Left ventricle myocardium inferior (tissue), 1 donor: ENCODE measurements at regions not wholly inside any gene's neighbourhood (a gene's known extent, or its start where the extent isn't known, plus 50 kb on each side); places are given as distances from the start of the nearest gene placed in this dataset.

Experiments
- DNase-seq: peaks from one replicate; pipeline ENCODE4 v3.0.0-alpha.2; 2020
- H3K27ac ChIP-seq: fragments of 200-600 bp; replicated peaks from 2 replicates; pipeline ENCODE4 v1.8.0; 2021
- H3K27me3 ChIP-seq: fragments of 200-600 bp; 2 replicates; pipeline ENCODE4 v1.8.0; 2021; ENCODE audit warnings: low read depth
- H3K36me3 ChIP-seq: fragments of 200-600 bp; 2 replicates; pipeline ENCODE4 v1.8.0; 2021
- H3K4me1 ChIP-seq: fragments of 200-600 bp; 2 replicates; pipeline ENCODE4 v1.8.0; 2021
- H3K4me3 ChIP-seq: fragments of 200-600 bp; 2 replicates; pipeline ENCODE4 v1.8.0; 2021; ENCODE audit warnings: mild to moderate bottlenecking, moderate library complexity
- H3K9me3 ChIP-seq: fragments of 200-600 bp; replicated peaks from 2 replicates; pipeline ENCODE4 v1.8.0; 2021
- CTCF ChIP-seq: fragments of 200-600 bp; IDR thresholded peaks from 2 replicates; pipeline ENCODE4 v1.8.0; 2021; ENCODE audit warnings: antibody characterized with exemption, mild to moderate bottlenecking, borderline replicate concordance
- intact Hi-C: fragments of 100-400 bp; cut with micrococcal nuclease; formaldehyde crosslinking; loops from one replicate; pipeline ENCODE4 v1.11.0; 2022
- donor health status: DM: no; HTN: yes; CAD: no; lungs with severe emphysema.

GRCh38 chr3:135792174-135792573, 173.4 kb upstream of the PPP2R3A start:
- TF ChIP-seq CTCF: no peak
- H3K27ac ChIP-seq: no peak overlapping the region
- intact Hi-C loops: no loop called here
- no peaks in the 10 kb centered on the region for H3K4me1 ChIP-seq
- H3K36me3 ChIP-seq: no peaks in the 10 kb centered on the region
- no peaks in the 10 kb centered on the region for H3K9me3 ChIP-seq
- no peak overlapping the region for H3K4me3 ChIP-seq
- DNase-seq: no peak
- peaks cover 45% of the 10 kb centered on the region for H3K27me3 ChIP-seq

- no peak for DNase-seq
- Histone ChIP-seq H3K36me3 (no peaks in the 10 kb centered on the region), H3K27ac (no peak overlapping the region), H3K27me3 (peaks cover 45% of the 10 kb centered on the region), H3K9me3 (no peaks in the 10 kb centered on the region), H3K4me3 (no peak overlapping the region), H3K4me1 (no peaks in the 10 kb centered on the region)
- intact Hi-C loops: no loop called here
- TF ChIP-seq CTCF: no peak
Observed at GRCh38 chr3:135792858-135793475, 172.6 kb upstream of the PPP2R3A start.

GRCh38 chr3:135800071-135800549, 165.4 kb upstream of the PPP2R3A start:
- H3K27me3 ChIP-seq: peaks cover 38% of the 10 kb centered on the region
- no peaks in the 10 kb centered on the region for H3K36me3 ChIP-seq
- no peak overlapping the region for H3K27ac ChIP-seq
- intact Hi-C loops: no loop called here
- no peak for TF ChIP-seq CTCF
- no peak for DNase-seq
- no peaks in the 10 kb centered on the region for H3K4me1 ChIP-seq
- H3K9me3 ChIP-seq: no peaks in the 10 kb centered on the region
- H3K4me3 ChIP-seq: no peak overlapping the region

GRCh38 chr3:135801018-135801417, 164.5 kb upstream of the PPP2R3A start:
- H3K27ac ChIP-seq: no peak overlapping the region

GRCh38 chr3:135802171-135802570, 163.4 kb upstream of the PPP2R3A start:
- peaks cover 38% of the 10 kb centered on the region for H3K27me3 ChIP-seq
- TF ChIP-seq CTCF: no peak
- H3K4me3 ChIP-seq: no peak overlapping the region
- no peak overlapping the region for H3K27ac ChIP-seq
- no peaks in the 10 kb centered on the region for H3K36me3 ChIP-seq
- intact Hi-C loops: no loop called here
- no peak for DNase-seq
- no peaks in the 10 kb centered on the region for H3K9me3 ChIP-seq
- H3K4me1 ChIP-seq: no peaks in the 10 kb centered on the region

More at GRCh38 chr3:135801018-135801417, 164.5 kb upstream of the PPP2R3A start:
- Histone ChIP-seq H3K4me1 (no peaks in the 10 kb centered on the region), H3K36me3 (no peaks in the 10 kb centered on the region), H3K9me3 (no peaks in the 10 kb centered on the region), H3K27me3 (peaks cover 37% of the 10 kb centered on the region), H3K4me3 (no peak overlapping the region)
- TF ChIP-seq CTCF: no peak
- DNase-seq: no peak
- intact Hi-C loops: no loop called here
